GM13977 (cell line): ENCODE measurements at regions not wholly inside any gene's neighbourhood (a gene's known extent, or its start where the extent isn't known, plus 50 kb on each side); places are given as distances from the start of the nearest gene placed in this dataset.

Experiments
- DNase-seq: peaks from one replicate; pipeline ENCODE4 v3.0.0; 2012; ENCODE audit warnings: low spot score
- CTCF ChIP-seq: IDR thresholded peaks from 2 replicates; pipeline ENCODE4 v1.5.1; 2012; ENCODE audit warnings: mild to moderate bottlenecking, control low read depth; ENCODE audit not compliant: insufficient read depth; ENCODE audit errors: extremely low read depth, missing control alignments
- in situ Hi-C: fragments of 300-500 bp; cut with MboI; formaldehyde crosslinking; loops from one replicate; pipeline ENCODE4 v1.12.0; 2022; ENCODE audit warnings: low sequenced_read_pairs, low pct_unique_long_range_greater_than_20kb, mixed read lengths, inconsistent platforms; ENCODE audit not compliant: unreplicated experiment

GRCh38 chr1:68551459-68551858 is 54.6 kb upstream of the DEPDC1 start:
- in situ Hi-C loops: no loop called here
- no peak for DNase-seq
- no peak for TF ChIP-seq CTCF

DNA sequence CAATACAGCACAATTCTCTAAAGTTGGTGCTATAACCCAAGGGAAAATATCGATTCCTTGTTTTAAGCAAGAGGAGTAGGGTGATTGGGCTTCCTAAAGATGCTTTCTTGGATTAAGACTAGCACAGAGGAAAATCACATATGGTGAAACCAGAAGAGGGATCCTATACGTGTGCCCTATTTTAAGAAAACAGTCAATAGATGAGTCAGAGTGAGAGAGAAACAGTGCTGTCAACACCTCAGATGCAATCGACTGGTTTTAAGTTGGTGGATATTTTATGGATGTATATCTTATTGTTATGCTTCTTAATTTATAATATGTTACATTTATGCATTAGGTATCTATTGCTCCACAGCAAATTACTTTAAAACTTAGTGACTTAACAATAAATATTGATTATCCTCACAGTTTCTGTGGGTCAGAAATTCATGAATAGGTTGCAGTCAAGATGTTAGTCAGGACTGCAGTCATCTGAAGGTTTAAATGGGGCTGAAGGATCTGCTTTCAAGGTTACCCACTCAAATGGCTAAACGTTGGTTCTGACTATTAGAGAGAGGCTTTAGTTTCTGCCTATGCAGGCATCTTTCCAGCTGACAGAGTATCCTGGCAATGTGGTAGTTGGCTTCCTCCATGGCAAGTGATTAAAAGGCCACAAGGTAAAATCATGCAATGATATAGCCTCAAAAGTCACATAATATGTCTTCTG is 61.6 kb upstream of the DEPDC1 start:
- in situ Hi-C loops: no loop called here
- no peak for TF ChIP-seq CTCF
- DNase-seq: no peak

DNA sequence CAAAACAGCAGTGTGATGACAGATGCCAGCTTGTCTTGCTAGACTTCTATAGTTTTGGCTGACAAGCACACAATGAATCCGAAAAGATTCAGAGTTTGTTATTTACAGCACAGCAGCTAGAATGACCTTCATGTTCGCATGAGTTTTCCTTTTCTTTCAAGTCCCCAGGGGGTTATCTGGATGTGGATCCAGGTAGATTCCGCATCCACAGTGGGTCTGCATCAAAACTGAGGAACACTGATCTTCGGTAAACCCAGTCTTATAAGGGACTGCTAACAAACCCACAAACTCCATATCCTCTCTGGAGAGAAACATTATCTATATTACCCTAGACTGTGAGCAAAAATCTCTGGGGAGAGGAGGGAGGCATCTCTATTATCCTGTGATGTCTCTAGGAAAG is 69.0 kb upstream of the DEPDC1 start:
- no peak for TF ChIP-seq CTCF

GRCh38 chr1:68570871-68571270 is 74.0 kb upstream of the DEPDC1 start:
- TF ChIP-seq CTCF: no peak
- in situ Hi-C loops: no loop called here
- no peak for DNase-seq

More for the DNA sequence above, 69.0 kb upstream of the DEPDC1 start:
- no peak for DNase-seq
- in situ Hi-C loops: no loop called here

GRCh38 chr1:68571454-68572235 is 74.8 kb upstream of the DEPDC1 start:
- no peak for TF ChIP-seq CTCF
- in situ Hi-C loops: no loop called here
- no peak for DNase-seq

DNA sequence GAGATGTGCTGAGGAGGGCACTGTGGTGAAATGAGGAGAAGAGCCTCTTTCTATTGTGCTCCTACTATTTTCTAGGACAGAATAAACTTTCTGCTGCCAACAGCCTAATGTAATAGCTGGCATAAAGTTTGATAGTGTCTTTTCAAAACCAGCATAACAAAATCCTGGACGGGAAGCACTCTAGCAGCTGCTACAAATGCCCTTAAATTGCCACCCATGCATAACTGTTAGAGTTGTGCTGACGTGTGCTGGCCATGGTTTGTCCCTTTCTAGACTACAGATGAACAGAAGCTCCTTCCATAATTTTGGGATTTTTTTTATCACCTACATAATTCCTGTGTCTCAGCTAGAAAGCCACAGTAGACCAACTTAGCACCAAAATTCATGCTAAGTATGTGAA is 88.5 kb upstream of the DEPDC1 start:
- no peak for DNase-seq
- in situ Hi-C loops: no loop called here
- no peak for TF ChIP-seq CTCF
